H1 (cell line): ENCODE measurements at regions not wholly inside any gene's neighbourhood (a gene's known extent, or its start where the extent isn't known, plus 50 kb on each side); places are given as distances from the start of the nearest gene placed in this dataset.
"Not testable (repeated sequence)": the region's sequence is repeated elsewhere in the genome, so short reads cannot be mapped to it uniquely, and the experiment has no call there.

Experiments used
- CTCF ChIA-PET: fragments of 300-600 bp; sonication (Branson Sonifier 250); formaldehyde crosslinking; loops from one replicate; lab custom pipeline; 2021; ENCODE audit not compliant: partially characterized antibody; lab: Charles Lee
- POLR2A ChIA-PET: fragments of 300-600 bp; sonication (Branson Sonifier 250); formaldehyde crosslinking; loops from one replicate; lab custom pipeline; 2021; ENCODE audit warnings: inconsistent platforms; ENCODE audit not compliant: partially characterized antibody; lab: Charles Lee
- DNase-seq, 2 experiments: peaks; one replicate each; pipeline versions ENCODE4 v3.0.0 to v3.0.0-alpha.2; 2010 to 2022; ENCODE audit warnings: low spot score in 2 of 2, low read depth in 1 of 2, mixed read lengths in 1 of 2
- FAIRE-seq: peaks from 2 replicates; lab custom pipeline; 2011; peaks lifted over from hg19 to GRCh38; lab: Jason Lieb, UNC
- H2AFZ ChIP-seq: 2 replicates; pipeline ENCODE4 v1.8.1; 2012; ENCODE audit warnings: low read length, inconsistent platforms
- H2AK5ac ChIP-seq: 2 replicates; pipeline ENCODE4 v1.6.1; 2013; ENCODE audit warnings: low read depth, low read length
- H2BK120ac ChIP-seq: replicated peaks from 2 replicates; pipeline ENCODE3; 2013; ENCODE audit warnings: low read depth, low read length, inconsistent platforms
- H2BK12ac ChIP-seq: 2 replicates; pipeline ENCODE4 v1.6.1; 2013; ENCODE audit warnings: low read depth, low read length
- H2BK15ac ChIP-seq: 2 replicates; pipeline ENCODE4 v1.6.1; 2013; ENCODE audit warnings: low read length
- H2BK20ac ChIP-seq: 2 replicates; pipeline ENCODE4 v1.6.1; 2013; ENCODE audit warnings: low read length
- H2BK5ac ChIP-seq: 2 replicates; pipeline ENCODE4 v1.6.1; 2013; ENCODE audit warnings: low read depth, low read length
- H3K14ac ChIP-seq: 2 replicates; pipeline ENCODE4 v1.6.1; 2013; ENCODE audit warnings: inconsistent platforms; ENCODE audit not compliant: insufficient read length
- H3K18ac ChIP-seq: 2 replicates; pipeline ENCODE4 v1.6.1; 2013; ENCODE audit warnings: low read length; ENCODE audit errors: extremely low read depth
- H3K23ac ChIP-seq: 2 replicates; pipeline ENCODE4 v1.6.1; 2013; ENCODE audit warnings: inconsistent platforms; ENCODE audit not compliant: insufficient read length
- H3K23me2 ChIP-seq: 2 replicates; pipeline ENCODE4 v1.6.1; 2013; ENCODE audit warnings: low read depth, low read length
- H3K27ac ChIP-seq: 2 replicates; pipeline ENCODE4 v1.6.1; 2011; ENCODE audit warnings: low read depth, low read length, inconsistent platforms
- H3K27me3 ChIP-seq, 4 experiments: replicated peaks in 1 of 4; 1 replicate in 1 of 4; 2 replicates in 3 of 4; pipeline versions ENCODE4 v1.6.1 to v1.8.1; 2011 to 2013; ENCODE audit warnings: low read length in 3 of 4, mild to moderate bottlenecking in 3 of 4, inconsistent platforms in 2 of 4, mixed read lengths in 2 of 4, moderate library complexity in 1 of 4; ENCODE audit not compliant: control insufficient read depth in 3 of 4, insufficient read depth in 3 of 4; ENCODE audit errors: extremely low read depth in 1 of 4
- H3K36me3 ChIP-seq, 4 experiments: 2 replicates each; pipeline versions ENCODE4 v1.6.1 to v1.8.1; 2011 to 2013; ENCODE audit warnings: mild to moderate bottlenecking in 4 of 4, low read length in 3 of 4, moderate library complexity in 2 of 4, control low read depth in 1 of 4, inconsistent platforms in 1 of 4; ENCODE audit not compliant: insufficient read depth in 4 of 4, control insufficient read depth in 2 of 4
- H3K4ac ChIP-seq: replicated peaks from 2 replicates; pipeline ENCODE3; 2013; ENCODE audit warnings: low read length, low read depth, mixed read lengths, inconsistent platforms; ENCODE audit not compliant: insufficient read length
- H3K4me1 ChIP-seq, 4 experiments: replicated peaks in 1 of 4; 1 replicate in 1 of 4; 2 replicates in 3 of 4; pipeline versions ENCODE4 v1.6.1 to v1.8.1; 2011 to 2013; ENCODE audit warnings: low read length in 3 of 4, inconsistent platforms in 2 of 4, mixed read lengths in 1 of 4; ENCODE audit not compliant: insufficient read depth in 4 of 4, control insufficient read depth in 3 of 4
- H3K4me2 ChIP-seq, 2 experiments: 2 replicates each; pipeline versions ENCODE4 v1.6.1 to v1.8.1; 2011 to 2013; ENCODE audit warnings: low read depth in 2 of 2, low read length in 2 of 2, control low read depth in 1 of 2, inconsistent platforms in 1 of 2, mild to moderate bottlenecking in 1 of 2; ENCODE audit not compliant: insufficient read depth in 1 of 2
- H3K4me3 ChIP-seq, 4 experiments: fragments of 200-600, 300-600 bp in 1 of 4; sonication (generic), shearing (Covaris generic), sonication (Bioruptor Twin) in 1 of 4; 2 replicates each; pipeline versions ENCODE4 v1.5.1 to v1.8.1; 2011 to 2016; ENCODE audit warnings: low read length in 4 of 4, low read depth in 3 of 4, control low read depth in 2 of 4, inconsistent platforms in 2 of 4, mild to moderate bottlenecking in 2 of 4, mixed read lengths in 1 of 4, moderate library complexity in 1 of 4; ENCODE audit not compliant: insufficient read depth in 2 of 4; ENCODE audit errors: extremely low read depth in 1 of 4
- H3K56ac ChIP-seq: replicated peaks from 2 replicates; pipeline ENCODE3; 2013; ENCODE audit warnings: low read depth, mild to moderate bottlenecking, mixed read lengths, low read length, inconsistent platforms; ENCODE audit not compliant: insufficient read length
- H3K79me1 ChIP-seq: 2 replicates; pipeline ENCODE4 v1.6.1; 2013; ENCODE audit warnings: low read depth, low read length, control low read depth
- H3K79me2 ChIP-seq, 2 experiments: 2 replicates each; pipeline versions ENCODE4 v1.6.1 to v1.8.1; 2012 to 2013; ENCODE audit warnings: low read length in 2 of 2, mild to moderate bottlenecking in 2 of 2, inconsistent platforms in 1 of 2; ENCODE audit not compliant: insufficient read depth in 2 of 2, control insufficient read depth in 1 of 2
- H3K9ac ChIP-seq, 4 experiments: replicated peaks in 1 of 4; 1 replicate in 1 of 4; 2 replicates in 3 of 4; pipeline versions ENCODE4 v1.6.1 to v1.8.1; 2011 to 2013; ENCODE audit warnings: low read depth in 3 of 4, low read length in 3 of 4, control low read depth in 2 of 4, mild to moderate bottlenecking in 2 of 4, moderate library complexity in 2 of 4, inconsistent platforms in 1 of 4; ENCODE audit errors: extremely low read depth in 1 of 4
- H3K9me3 ChIP-seq, 2 experiments: 2 replicates each; pipeline versions ENCODE4 v1.6.1 to v1.8.1; 2012 to 2013; ENCODE audit warnings: mild to moderate bottlenecking in 2 of 2, moderate library complexity in 2 of 2, control low read depth in 1 of 2, inconsistent platforms in 1 of 2, low read depth in 1 of 2, low read length in 1 of 2, mixed read lengths in 1 of 2; ENCODE audit not compliant: insufficient read depth in 2 of 2
- H4K20me1 ChIP-seq, 2 experiments: replicated peaks in 1 of 2; 2 replicates each; pipeline versions ENCODE3 to v1.8.1; 2011 to 2013; ENCODE audit warnings: inconsistent platforms in 2 of 2, low read length in 2 of 2, mild to moderate bottlenecking in 1 of 2; ENCODE audit not compliant: insufficient read depth in 2 of 2, control insufficient read depth in 1 of 2
- H4K5ac ChIP-seq: 2 replicates; pipeline ENCODE4 v1.6.1; 2013; ENCODE audit warnings: low read length, low read depth, mixed read lengths, inconsistent platforms; ENCODE audit not compliant: insufficient read length
- H4K8ac ChIP-seq: 2 replicates; pipeline ENCODE4 v1.8.0; 2013; ENCODE audit warnings: mild to moderate bottlenecking, moderate library complexity, low read length, inconsistent platforms; ENCODE audit not compliant: insufficient read depth; ENCODE audit errors: extremely low read depth
- H4K91ac ChIP-seq: replicated peaks from 2 replicates; pipeline ENCODE3; 2013; ENCODE audit warnings: low read length, mixed read lengths, inconsistent platforms; ENCODE audit not compliant: insufficient read length
- WGBS, 2 experiments: shearing (Covaris generic) in 1 of 2; methylation state at CpG; one replicate each; pipeline versions ENCODE4 v1.1.6 to v1.1.7; 2013 to 2015; ENCODE audit warnings: low lambda C conversion rate in 2 of 2, mixed read lengths in 2 of 2, inconsistent platforms in 1 of 2, low coverage in 1 of 2, missing lambda C conversion rate in 1 of 2; ENCODE audit not compliant: insufficient replicate concordance in 2 of 2, insufficient coverage in 1 of 2, insufficient read length in 1 of 2; ENCODE audit errors: extremely low coverage in 1 of 2, missing lambda C conversion rate in 1 of 2; 5-methylcytosine and 5-hydroxymethylcytosine counted together

DNA sequence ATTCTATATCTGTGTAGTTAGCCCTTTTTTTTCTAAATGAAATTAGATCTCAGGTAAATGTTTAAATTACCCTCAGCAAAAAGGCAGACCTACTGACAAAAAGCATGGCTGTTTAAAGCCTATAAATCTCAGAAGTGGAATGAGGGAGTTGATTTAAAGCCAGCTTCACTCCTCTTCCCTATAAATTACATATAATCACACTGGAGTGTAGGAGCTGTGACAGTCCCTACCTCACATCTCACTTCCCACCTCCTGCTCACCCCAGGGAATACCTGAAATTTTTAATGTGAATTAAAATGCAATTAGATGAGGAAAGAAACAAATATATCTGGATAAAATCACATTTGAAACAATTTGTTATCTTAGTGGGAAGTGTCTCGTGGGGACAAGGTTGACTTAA, 184.6 kb downstream of the SPATA31A7 start:
- DNase-seq, H4K8ac ChIP-seq, H3K4me1 ChIP-seq, H3K4me2 ChIP-seq, H2BK20ac ChIP-seq, H3K14ac ChIP-seq, H3K27me3 ChIP-seq, H3K4ac ChIP-seq, H3K36me3 ChIP-seq, H2BK5ac ChIP-seq, H4K20me1 ChIP-seq, POLR2A ChIA-PET, H2AK5ac ChIP-seq, FAIRE-seq, H3K79me1 ChIP-seq, H2AFZ ChIP-seq, H3K27ac ChIP-seq, H3K9me3 ChIP-seq, CTCF ChIA-PET, H3K79me2 ChIP-seq, H3K9ac ChIP-seq, H3K23me2 ChIP-seq, H3K4me3 ChIP-seq, H3K18ac ChIP-seq, H4K91ac ChIP-seq, H2BK12ac ChIP-seq, H2BK15ac ChIP-seq, H2BK120ac ChIP-seq, H3K23ac ChIP-seq, H4K5ac ChIP-seq, H3K56ac ChIP-seq: not testable (repeated sequence)
- WGBS, 2 experiments, result no CpG with 5 or more reads among the region's 1 CpG

DNA sequence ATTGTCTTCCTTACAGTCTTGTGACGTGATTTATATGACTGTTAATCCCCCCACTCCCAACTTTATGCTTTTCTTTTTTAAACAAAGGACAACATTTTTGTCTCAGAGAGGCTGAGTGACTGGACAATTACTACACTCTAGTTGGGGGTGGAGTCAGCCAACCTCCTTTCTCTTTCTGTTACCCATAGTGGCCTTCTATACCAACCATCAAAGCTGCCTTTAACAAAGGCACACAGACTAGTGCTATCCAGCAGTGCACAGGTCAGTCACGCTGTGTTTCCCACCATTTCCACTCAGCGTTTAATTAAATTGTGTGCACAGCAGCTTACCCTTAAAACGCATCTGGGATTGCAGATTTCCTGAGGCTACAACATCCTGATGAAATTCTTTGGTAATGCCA, 186.3 kb downstream of the SPATA31A7 start:
- H4K91ac ChIP-seq, H2AFZ ChIP-seq, H3K4me2 ChIP-seq, H3K9ac ChIP-seq, H4K5ac ChIP-seq, H3K79me2 ChIP-seq, H2AK5ac ChIP-seq, H3K23me2 ChIP-seq, H3K4ac ChIP-seq, H2BK5ac ChIP-seq, H3K23ac ChIP-seq, CTCF ChIA-PET, POLR2A ChIA-PET, H2BK12ac ChIP-seq, H4K20me1 ChIP-seq, DNase-seq, H3K4me3 ChIP-seq, H3K56ac ChIP-seq, H2BK20ac ChIP-seq, H4K8ac ChIP-seq, H3K18ac ChIP-seq, H3K14ac ChIP-seq, H2BK15ac ChIP-seq, H3K27ac ChIP-seq, H3K4me1 ChIP-seq, H3K27me3 ChIP-seq, FAIRE-seq, H3K79me1 ChIP-seq, H3K9me3 ChIP-seq, H3K36me3 ChIP-seq, H2BK120ac ChIP-seq: not testable (repeated sequence)
- no CpG with 5 or more reads among the region's 4 CpGs for WGBS, 2 experiments
